Upper lobe of right lung (tissue), 1 donor: ENCODE measurements at regions not wholly inside any gene's neighbourhood (a gene's known extent, or its start where the extent isn't known, plus 50 kb on each side); places are given as distances from the start of the nearest gene placed in this dataset.

Source experiments
- ATAC-seq: fragments of 200-7000 bp; cut with Tn5 transposase; one replicate; pipeline ENCODE4 v1.9.1; 2020; ENCODE audit warnings: mild to moderate bottlenecking, moderate library complexity
- DNase-seq: peaks from one replicate; pipeline ENCODE4 v3.0.0-alpha.2; 2020
- H3K27ac ChIP-seq: fragments of 200-600 bp; one replicate; pipeline ENCODE4 v1.8.0; 2022
- H3K27me3 ChIP-seq: fragments of 200-600 bp; one replicate; pipeline ENCODE4 v1.8.0; 2022; ENCODE audit warnings: mild to moderate bottlenecking
- H3K36me3 ChIP-seq: fragments of 200-600 bp; one replicate; pipeline ENCODE4 v1.8.0; 2022
- H3K4me1 ChIP-seq: fragments of 200-600 bp; one replicate; pipeline ENCODE4 v1.8.0; 2022
- H3K4me3 ChIP-seq: fragments of 200-600 bp; one replicate; pipeline ENCODE4 v1.8.0; 2022; ENCODE audit warnings: mild to moderate bottlenecking
- H3K9me3 ChIP-seq: fragments of 200-600 bp; one replicate; pipeline ENCODE4 v1.8.0; 2022
- intact Hi-C: fragments of 100-400 bp; cut with DNase I; formaldehyde crosslinking; loops from one replicate; pipeline ENCODE4 v1.11.0; 2022
- TF ChIP-seq, protein P1 (sequence below): fragments of 200-600 bp; IDR thresholded peaks from one replicate; pipeline ENCODE4 v1.8.0; 2022; ENCODE audit warnings: antibody characterized with exemption
- donor health status: DM: no; HTN: yes; CAD: no; lungs with severe emphysema.

DNA sequence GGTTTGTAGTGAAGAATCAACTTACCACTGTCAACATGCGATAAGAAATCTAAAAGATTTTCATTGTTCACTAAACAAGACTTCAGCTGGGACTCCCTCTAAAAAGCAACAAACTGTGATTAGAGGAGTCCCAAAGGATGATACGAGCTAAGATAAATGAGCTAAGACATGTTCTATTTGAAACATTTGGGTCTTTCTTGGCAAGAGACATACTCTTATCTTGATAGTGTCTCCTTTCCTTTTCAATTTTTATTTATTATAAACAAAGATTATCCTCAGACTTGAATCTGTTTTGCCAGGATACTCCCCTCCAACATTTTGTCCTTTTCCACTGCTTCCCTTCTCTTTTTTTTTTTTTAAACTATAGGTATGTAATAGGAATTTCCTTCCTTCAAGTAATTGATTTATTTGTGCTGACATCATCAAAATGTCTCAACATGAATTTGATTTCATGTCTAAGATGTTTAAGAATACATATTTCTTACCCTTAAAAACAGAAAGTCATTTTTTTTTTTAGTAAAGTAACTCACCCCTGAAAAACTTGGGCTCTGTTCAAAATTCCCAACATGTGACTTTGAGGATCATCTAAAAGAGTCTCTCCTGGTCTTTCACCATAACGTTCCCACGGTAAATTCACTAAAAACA lies 158.4 kb upstream of the NRP1 start:
- DNase-seq: no peak
- Histone ChIP-seq H3K36me3 (no peaks in the 10 kb centered on the region), H3K27me3 (no peaks in the 10 kb centered on the region), H3K9me3 (no peaks in the 10 kb centered on the region), H3K4me1 (no peaks in the 10 kb centered on the region), H3K4me3 (no peak overlapping the region), H3K27ac (no peak overlapping the region)
- TF ChIP-seq, protein P1, sequence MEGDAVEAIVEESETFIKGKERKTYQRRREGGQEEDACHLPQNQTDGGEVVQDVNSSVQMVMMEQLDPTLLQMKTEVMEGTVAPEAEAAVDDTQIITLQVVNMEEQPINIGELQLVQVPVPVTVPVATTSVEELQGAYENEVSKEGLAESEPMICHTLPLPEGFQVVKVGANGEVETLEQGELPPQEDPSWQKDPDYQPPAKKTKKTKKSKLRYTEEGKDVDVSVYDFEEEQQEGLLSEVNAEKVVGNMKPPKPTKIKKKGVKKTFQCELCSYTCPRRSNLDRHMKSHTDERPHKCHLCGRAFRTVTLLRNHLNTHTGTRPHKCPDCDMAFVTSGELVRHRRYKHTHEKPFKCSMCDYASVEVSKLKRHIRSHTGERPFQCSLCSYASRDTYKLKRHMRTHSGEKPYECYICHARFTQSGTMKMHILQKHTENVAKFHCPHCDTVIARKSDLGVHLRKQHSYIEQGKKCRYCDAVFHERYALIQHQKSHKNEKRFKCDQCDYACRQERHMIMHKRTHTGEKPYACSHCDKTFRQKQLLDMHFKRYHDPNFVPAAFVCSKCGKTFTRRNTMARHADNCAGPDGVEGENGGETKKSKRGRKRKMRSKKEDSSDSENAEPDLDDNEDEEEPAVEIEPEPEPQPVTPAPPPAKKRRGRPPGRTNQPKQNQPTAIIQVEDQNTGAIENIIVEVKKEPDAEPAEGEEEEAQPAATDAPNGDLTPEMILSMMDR: no peak
- intact Hi-C loops: no loop called here
- ATAC-seq: no peak

DNA sequence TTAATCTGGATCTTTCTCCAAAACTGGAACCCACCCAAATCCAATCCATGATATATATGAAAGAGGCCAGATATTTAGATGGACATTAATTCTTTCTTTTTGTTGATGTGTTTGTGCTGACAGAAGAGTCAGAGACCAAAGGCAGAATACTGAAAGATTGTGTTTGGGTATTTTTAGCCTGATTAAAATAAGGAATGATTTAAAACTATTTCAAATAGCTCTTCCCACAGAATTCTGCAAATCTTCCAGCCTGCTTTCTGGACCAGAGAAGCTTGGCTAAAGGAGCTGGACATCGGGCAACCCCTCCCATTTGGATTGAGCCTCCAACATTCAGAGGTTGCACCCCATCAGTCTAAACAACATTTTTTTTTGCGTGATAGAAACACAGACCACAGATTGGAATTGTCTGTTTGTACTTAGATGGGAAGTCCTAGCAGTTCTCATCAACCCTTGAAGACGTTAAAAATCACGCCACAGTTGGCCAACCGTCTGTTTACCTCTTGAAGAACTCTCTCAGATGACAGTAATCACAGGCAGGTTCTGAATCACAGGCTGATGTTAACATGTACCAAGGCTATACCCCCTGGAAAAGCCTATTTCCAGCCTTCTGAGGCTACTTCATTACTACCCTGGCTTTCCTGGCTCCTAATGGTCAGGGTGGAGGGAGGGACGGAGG lies 155.2 kb upstream of the NRP1 start:
- Histone ChIP-seq H3K4me3 (no peak overlapping the region), H3K27ac (no peak overlapping the region), H3K27me3 (no peaks in the 10 kb centered on the region), H3K36me3 (no peaks in the 10 kb centered on the region), H3K9me3 (no peaks in the 10 kb centered on the region), H3K4me1 (no peaks in the 10 kb centered on the region)
- DNase-seq (no peak), ATAC-seq (no peak)
- intact Hi-C loops: no loop called here
- TF ChIP-seq, protein P1: no peak

DNA sequence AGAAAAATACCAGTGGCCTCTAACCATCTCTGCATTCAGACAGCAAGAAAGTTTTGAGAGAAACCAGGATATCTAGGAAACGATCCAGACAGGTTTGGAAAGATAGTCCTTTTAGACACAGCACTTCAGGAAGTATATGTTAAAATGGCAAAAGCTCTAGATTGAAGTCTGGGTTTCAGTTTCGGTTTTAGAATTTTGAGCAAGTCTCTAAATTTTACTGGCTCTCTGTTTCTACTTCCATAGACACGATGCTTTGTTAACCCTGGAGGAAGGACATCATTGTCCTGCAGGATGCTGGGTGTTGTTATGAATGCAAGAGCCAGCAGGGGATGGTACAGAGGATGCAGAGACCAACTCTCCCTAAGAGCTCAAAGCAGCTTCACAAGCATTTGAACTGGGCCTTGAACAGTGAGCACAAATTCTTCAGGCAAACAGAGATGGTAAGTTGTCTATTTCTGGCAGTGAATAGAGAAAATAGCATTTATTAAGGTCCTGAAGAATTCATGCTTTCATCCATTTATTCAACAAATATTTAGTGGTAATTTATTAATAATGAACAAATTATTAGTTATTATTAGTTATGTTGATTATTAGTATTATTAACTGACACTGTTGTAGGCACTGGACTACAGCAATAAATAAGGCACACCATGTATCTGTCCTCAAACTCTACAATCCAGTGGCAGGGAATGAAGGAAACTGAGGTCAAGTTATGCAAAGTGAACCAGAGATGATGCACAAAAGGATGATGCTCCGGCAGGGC lies 152.7 kb upstream of the NRP1 start:
- H3K9me3 ChIP-seq: no peaks in the 10 kb centered on the region
- no peaks in the 10 kb centered on the region for H3K36me3 ChIP-seq
- DNase-seq (no peak), ATAC-seq (no peak)
- TF ChIP-seq, protein P1: no peak
- no peak overlapping the region for H3K4me3 ChIP-seq
- H3K27me3 ChIP-seq: no peaks in the 10 kb centered on the region
- no peak overlapping the region for H3K27ac ChIP-seq
- intact Hi-C loops: no loop called here
- no peaks in the 10 kb centered on the region for H3K4me1 ChIP-seq

DNA sequence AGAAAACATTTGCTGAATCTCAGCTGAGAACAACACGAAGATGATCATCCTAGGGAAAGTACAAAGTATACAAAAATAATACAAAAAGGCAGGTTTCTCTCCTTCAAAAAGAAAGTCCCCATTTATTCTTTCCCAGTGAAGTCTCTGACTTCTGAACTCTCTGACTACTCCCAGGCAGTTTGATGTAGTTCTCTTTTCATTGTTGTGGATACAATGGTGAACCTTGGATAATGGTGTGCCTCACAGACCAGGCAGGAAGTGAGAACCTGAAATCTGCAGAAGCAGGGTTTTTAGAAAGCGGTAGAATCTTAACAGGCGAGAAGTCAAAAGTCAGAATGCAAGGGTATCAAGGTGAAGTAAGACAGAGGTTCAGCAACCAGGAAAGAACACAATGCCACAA lies 150.8 kb upstream of the NRP1 start:
- ATAC-seq (no peak), DNase-seq (no peak)
- Histone ChIP-seq H3K36me3 (no peaks in the 10 kb centered on the region), H3K9me3 (no peaks in the 10 kb centered on the region), H3K27ac (no peak overlapping the region), H3K4me1 (no peaks in the 10 kb centered on the region), H3K4me3 (no peak overlapping the region), H3K27me3 (no peaks in the 10 kb centered on the region)
- TF ChIP-seq, protein P1: no peak
- intact Hi-C loops: no loop called here

DNA sequence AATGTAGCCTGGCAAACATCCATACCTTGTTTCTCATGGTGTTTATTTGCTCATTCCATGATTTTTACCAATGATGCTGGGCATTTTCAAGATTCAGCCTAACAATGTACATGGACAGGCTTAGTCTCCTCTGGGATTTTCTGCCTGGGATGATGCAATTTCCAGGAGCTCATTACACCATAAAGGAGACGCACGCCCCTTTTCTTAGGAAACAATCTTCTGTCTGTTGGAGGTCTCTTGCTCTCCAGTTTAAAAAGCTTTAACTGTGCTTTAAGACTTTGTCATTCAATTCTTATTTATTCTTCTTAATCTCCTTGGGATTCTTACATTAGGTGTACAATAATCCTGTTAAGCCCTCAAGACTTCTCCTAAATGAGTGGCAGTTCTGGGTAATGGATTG lies 150.3 kb upstream of the NRP1 start:
- no peaks in the 10 kb centered on the region for H3K36me3 ChIP-seq
- no peaks in the 10 kb centered on the region for H3K27me3 ChIP-seq
- TF ChIP-seq, protein P1: no peak
- H3K4me1 ChIP-seq: no peaks in the 10 kb centered on the region
- no peak for ATAC-seq
- H3K27ac ChIP-seq: no peak overlapping the region
- no peak overlapping the region for H3K4me3 ChIP-seq
- no peak for DNase-seq
- no peaks in the 10 kb centered on the region for H3K9me3 ChIP-seq
- intact Hi-C loops: no loop called here
